Upper lobe of left lung (tissue), 4 donors: ENCODE measurements at regions not wholly inside any gene's neighbourhood (a gene's known extent, or its start where the extent isn't known, plus 50 kb on each side); places are given as distances from the start of the nearest gene placed in this dataset.

ENCODE experiments used
- CTCF ChIP-seq, 6 experiments: fragments of 450-650 bp in 4 of 6; fragments of 200-600 bp in 2 of 6; sonication (generic) in 2 of 6; IDR thresholded peaks; one replicate each; pipeline ENCODE4 v1.5.1; 2016 to 2019; ENCODE audit warnings: antibody characterized with exemption in 6 of 6
- EP300 ChIP-seq, 4 donors: sonication (generic); formaldehyde crosslinking; IDR thresholded peaks; one replicate each; pipeline ENCODE4 v1.5.1; 2017; ENCODE audit warnings: antibody characterized with exemption in 4 of 4, control low read depth in 2 of 4
- POLR2A ChIP-seq, 4 donors: fragments of 450-650 bp; IDR thresholded peaks; one replicate each; pipeline ENCODE4 v1.5.1; 2016 to 2017; ENCODE audit warnings: antibody characterized with exemption in 4 of 4, mild to moderate bottlenecking in 2 of 4

- TF ChIP-seq CTCF (IDR thresholded peaks at IDR 0.05) (no peak), POLR2A (IDR thresholded peaks at IDR 0.05) (no peak), EP300 (IDR thresholded peaks at IDR 0.05) (no peak)
Measured at GRCh38 chr13:44785401-44785800, 203.9 kb downstream of the NUFIP1 start.
